ENCODE measurements at regions not wholly inside any gene's neighbourhood (a gene's known extent, or its start where the extent isn't known, plus 50 kb on each side); places are given as distances from the start of the nearest gene placed in this dataset.
"Not testable (repeated sequence)": the region's sequence is repeated elsewhere in the genome, so short reads cannot be mapped to it uniquely, and the experiment has no call there.

GRCh38 chr1:212166244-212166643 lies 119.0 kb upstream of the PPP2R5A start:
- no peak for TF ChIP-seq CTCF (IDR thresholded peaks at IDR 0.05)
- DNase-seq (ENCODE audit: low spot score): no peak
- Histone ChIP-seq H3K4me3 (no peak overlapping the region), H3K27ac (no peak overlapping the region)

GRCh38 chr1:212166644-212167043 lies 118.6 kb upstream of the PPP2R5A start:
- no peak for TF ChIP-seq CTCF (IDR thresholded peaks at IDR 0.05)
- Histone ChIP-seq H3K4me3 (no peak overlapping the region), H3K27ac (no peak overlapping the region)
- DNase-seq (ENCODE audit: low spot score): no peak

- DNase-seq (ENCODE audit: low spot score): no peak
- Histone ChIP-seq H3K4me3 (peak overlapping the region; percentile 34), H3K27ac (peak overlapping the region in 1 of 2 donors; percentile 1)
- no peak for TF ChIP-seq CTCF (IDR thresholded peaks at IDR 0.05)
Observed at GRCh38 chr1:212167098-212167497, 118.1 kb upstream of the PPP2R5A start.

- no peak for TF ChIP-seq CTCF (IDR thresholded peaks at IDR 0.05)
- DNase-seq (ENCODE audit: low spot score): no peak
- Histone ChIP-seq H3K4me3 (no peak overlapping the region), H3K27ac (no peak overlapping the region)
Observed at GRCh38 chr1:212173567-212173966, 111.6 kb upstream of the PPP2R5A start.

GRCh38 chr1:212174295-212174694 lies 110.9 kb upstream of the PPP2R5A start:
- DNase-seq (ENCODE audit: low spot score); H3K4me3 ChIP-seq; H3K27ac ChIP-seq: not testable (repeated sequence)

GRCh38 chr1:212177542-212177941 lies 107.7 kb upstream of the PPP2R5A start:
- Histone ChIP-seq H3K4me3 (no peak overlapping the region), H3K27ac (no peak overlapping the region)
- no peak for DNase-seq (ENCODE audit: low spot score)
- TF ChIP-seq CTCF (IDR thresholded peaks at IDR 0.05): no peak

GRCh38 chr1:212178851-212179250 lies 106.4 kb upstream of the PPP2R5A start:
- no peak for TF ChIP-seq CTCF (IDR thresholded peaks at IDR 0.05)
- H3K27ac ChIP-seq: no peak overlapping the region
- DNase-seq (ENCODE audit: low spot score): no peak
- no peak overlapping the region for H3K4me3 ChIP-seq

Measured in coronary artery (tissue), 2 donors.